DOHH2 (cell line): ENCODE measurements at regions not wholly inside any gene's neighbourhood (a gene's known extent, or its start where the extent isn't known, plus 50 kb on each side); places are given as distances from the start of the nearest gene placed in this dataset.

Experiments
- EZH2phosphoT487 ChIP-seq: fragments of 200-600 bp; sonication (generic); IDR thresholded peaks from 2 replicates; pipeline ENCODE4 v1.6.1; 2017; ENCODE audit warnings: borderline replicate concordance, mild to moderate bottlenecking, antibody characterized with exemption, low read length, moderate library complexity, mixed read lengths
- TF ChIP-seq, protein P1 (sequence below): fragments of 200-600 bp; sonication (generic); IDR thresholded peaks from one replicate; pipeline ENCODE4 v1.5.1; 2014; ENCODE audit warnings: antibody characterized with exemption, mild to moderate bottlenecking, low read depth, low read length; ENCODE audit not compliant: poor library complexity, severe bottlenecking

GRCh38 chr1:168806952-168807351 is 77.9 kb upstream of the DPT start:
- TF ChIP-seq, protein P1, sequence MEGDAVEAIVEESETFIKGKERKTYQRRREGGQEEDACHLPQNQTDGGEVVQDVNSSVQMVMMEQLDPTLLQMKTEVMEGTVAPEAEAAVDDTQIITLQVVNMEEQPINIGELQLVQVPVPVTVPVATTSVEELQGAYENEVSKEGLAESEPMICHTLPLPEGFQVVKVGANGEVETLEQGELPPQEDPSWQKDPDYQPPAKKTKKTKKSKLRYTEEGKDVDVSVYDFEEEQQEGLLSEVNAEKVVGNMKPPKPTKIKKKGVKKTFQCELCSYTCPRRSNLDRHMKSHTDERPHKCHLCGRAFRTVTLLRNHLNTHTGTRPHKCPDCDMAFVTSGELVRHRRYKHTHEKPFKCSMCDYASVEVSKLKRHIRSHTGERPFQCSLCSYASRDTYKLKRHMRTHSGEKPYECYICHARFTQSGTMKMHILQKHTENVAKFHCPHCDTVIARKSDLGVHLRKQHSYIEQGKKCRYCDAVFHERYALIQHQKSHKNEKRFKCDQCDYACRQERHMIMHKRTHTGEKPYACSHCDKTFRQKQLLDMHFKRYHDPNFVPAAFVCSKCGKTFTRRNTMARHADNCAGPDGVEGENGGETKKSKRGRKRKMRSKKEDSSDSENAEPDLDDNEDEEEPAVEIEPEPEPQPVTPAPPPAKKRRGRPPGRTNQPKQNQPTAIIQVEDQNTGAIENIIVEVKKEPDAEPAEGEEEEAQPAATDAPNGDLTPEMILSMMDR, result no peak
- no peak for TF ChIP-seq EZH2phosphoT487
